ENCODE measurements at regions not wholly inside any gene's neighbourhood (a gene's known extent, or its start where the extent isn't known, plus 50 kb on each side); places are given as distances from the start of the nearest gene placed in this dataset.

- Histone ChIP-seq H4K20me1 (ENCODE audit: insufficient read depth, low read length) (no peaks in the 10 kb centered on the region), H2AFZ (ENCODE audit: low read length) (no peak overlapping the region), H3K9me3 (ENCODE audit: low read depth, low read length) (no peaks in the 10 kb centered on the region), H3K79me2 (ENCODE audit: insufficient read depth, low read length) (no peaks in the 10 kb centered on the region), H3K27ac (ENCODE audit: low read depth, low read length) (no peak overlapping the region), H3K4me1 (ENCODE audit: insufficient read depth, low read length) (no peaks in the 10 kb centered on the region), H3K36me3 (ENCODE audit: insufficient read depth, low read length) (no peaks in the 10 kb centered on the region), H3K27me3 (ENCODE audit: insufficient read depth, low read length) (no peaks in the 10 kb centered on the region), H3K4me3 (ENCODE audit: insufficient read depth, low read length) (no peak overlapping the region), H3K4me2 (ENCODE audit: insufficient read depth, low read length) (no peak overlapping the region)
- TF ChIP-seq, protein P1, sequence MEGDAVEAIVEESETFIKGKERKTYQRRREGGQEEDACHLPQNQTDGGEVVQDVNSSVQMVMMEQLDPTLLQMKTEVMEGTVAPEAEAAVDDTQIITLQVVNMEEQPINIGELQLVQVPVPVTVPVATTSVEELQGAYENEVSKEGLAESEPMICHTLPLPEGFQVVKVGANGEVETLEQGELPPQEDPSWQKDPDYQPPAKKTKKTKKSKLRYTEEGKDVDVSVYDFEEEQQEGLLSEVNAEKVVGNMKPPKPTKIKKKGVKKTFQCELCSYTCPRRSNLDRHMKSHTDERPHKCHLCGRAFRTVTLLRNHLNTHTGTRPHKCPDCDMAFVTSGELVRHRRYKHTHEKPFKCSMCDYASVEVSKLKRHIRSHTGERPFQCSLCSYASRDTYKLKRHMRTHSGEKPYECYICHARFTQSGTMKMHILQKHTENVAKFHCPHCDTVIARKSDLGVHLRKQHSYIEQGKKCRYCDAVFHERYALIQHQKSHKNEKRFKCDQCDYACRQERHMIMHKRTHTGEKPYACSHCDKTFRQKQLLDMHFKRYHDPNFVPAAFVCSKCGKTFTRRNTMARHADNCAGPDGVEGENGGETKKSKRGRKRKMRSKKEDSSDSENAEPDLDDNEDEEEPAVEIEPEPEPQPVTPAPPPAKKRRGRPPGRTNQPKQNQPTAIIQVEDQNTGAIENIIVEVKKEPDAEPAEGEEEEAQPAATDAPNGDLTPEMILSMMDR (IDR thresholded peaks at IDR 0.05; ENCODE audit: extremely low read depth, low read depth, low read length): no peak
- DNase-seq (ENCODE audit: insufficient read length, low spot score, missing footprints): no peak
Measured at GRCh38 chr1:187958207-187958606, 1129.5 kb downstream of the PLA2G4A start.

- TF ChIP-seq, protein P1 (IDR thresholded peaks at IDR 0.05; ENCODE audit: extremely low read depth, low read depth, low read length): no peak
- no peaks in the 10 kb centered on the region for H3K27me3 ChIP-seq (ENCODE audit: insufficient read depth, low read length)
- H3K4me2 ChIP-seq (ENCODE audit: insufficient read depth, low read length): no peak overlapping the region
- no peak for DNase-seq (ENCODE audit: insufficient read length, low spot score, missing footprints)
- no peaks in the 10 kb centered on the region for H3K4me1 ChIP-seq (ENCODE audit: insufficient read depth, low read length)
- no peak overlapping the region for H3K4me3 ChIP-seq (ENCODE audit: insufficient read depth, low read length)
- no peaks in the 10 kb centered on the region for H3K79me2 ChIP-seq (ENCODE audit: insufficient read depth, low read length)
- no peak overlapping the region for H2AFZ ChIP-seq (ENCODE audit: low read length)
- no peaks in the 10 kb centered on the region for H3K9me3 ChIP-seq (ENCODE audit: low read depth, low read length)
- H3K36me3 ChIP-seq (ENCODE audit: insufficient read depth, low read length): no peaks in the 10 kb centered on the region
- no peak overlapping the region for H3K27ac ChIP-seq (ENCODE audit: low read depth, low read length)
- H4K20me1 ChIP-seq (ENCODE audit: insufficient read depth, low read length): no peaks in the 10 kb centered on the region
Measured at GRCh38 chr1:187959062-187959461, 1130.3 kb downstream of the PLA2G4A start.

DNA sequence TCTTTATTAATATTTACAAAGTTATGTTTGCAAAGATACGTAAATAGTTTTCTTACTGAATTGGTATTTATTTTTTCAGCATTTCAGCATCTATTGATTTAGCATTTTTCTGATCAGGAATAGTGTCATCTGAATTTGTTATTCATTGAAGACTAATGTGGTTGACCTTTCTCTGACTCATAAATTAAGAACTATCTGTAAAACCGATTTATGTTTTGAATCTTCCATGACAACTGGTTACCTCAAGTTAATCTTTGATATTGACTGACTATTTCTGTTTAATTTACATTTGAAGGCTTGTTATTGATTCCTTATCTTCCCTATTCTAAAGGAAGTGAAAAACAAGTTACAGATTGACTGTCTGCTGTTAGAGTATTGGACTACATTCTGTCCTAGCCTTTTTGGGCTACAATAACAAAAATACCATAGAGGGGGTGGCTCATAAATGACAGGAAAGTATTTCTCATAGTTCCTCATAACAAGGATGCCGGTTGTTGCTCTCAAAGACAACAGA is 1131.4 kb downstream of the PLA2G4A start:
- no peaks in the 10 kb centered on the region for H3K36me3 ChIP-seq (ENCODE audit: insufficient read depth, low read length)
- no peak overlapping the region for H3K4me3 ChIP-seq (ENCODE audit: insufficient read depth, low read length)
- H3K9me3 ChIP-seq (ENCODE audit: low read depth, low read length): no peaks in the 10 kb centered on the region
- H3K27ac ChIP-seq (ENCODE audit: low read depth, low read length): no peak overlapping the region
- no peaks in the 10 kb centered on the region for H3K79me2 ChIP-seq (ENCODE audit: insufficient read depth, low read length)
- no peaks in the 10 kb centered on the region for H3K27me3 ChIP-seq (ENCODE audit: insufficient read depth, low read length)
- no peaks in the 10 kb centered on the region for H3K4me1 ChIP-seq (ENCODE audit: insufficient read depth, low read length)
- DNase-seq (ENCODE audit: insufficient read length, low spot score, missing footprints): no peak
- H2AFZ ChIP-seq (ENCODE audit: low read length): no peak overlapping the region
- no peaks in the 10 kb centered on the region for H4K20me1 ChIP-seq (ENCODE audit: insufficient read depth, low read length)
- no peak overlapping the region for H3K4me2 ChIP-seq (ENCODE audit: insufficient read depth, low read length)
- TF ChIP-seq, protein P1 (IDR thresholded peaks at IDR 0.05; ENCODE audit: extremely low read depth, low read depth, low read length): no peak

DNA sequence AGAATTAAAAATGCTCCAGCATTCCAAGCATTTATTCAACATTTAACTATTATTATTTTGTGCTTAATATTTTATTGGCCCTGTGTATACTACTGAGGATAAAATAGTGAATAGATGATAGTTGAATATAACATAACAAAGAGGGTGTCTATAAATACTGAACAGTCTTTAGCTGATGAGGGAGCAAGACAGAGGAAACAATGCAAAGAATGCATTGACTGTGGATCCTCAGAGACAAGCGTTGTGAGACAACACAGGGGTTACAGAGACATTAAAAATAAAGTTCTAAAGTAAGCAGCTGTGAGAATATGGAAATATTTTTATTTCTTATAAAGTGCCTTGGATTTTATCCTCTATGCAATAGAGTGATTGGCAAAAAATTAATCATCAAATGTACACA is 1133.1 kb downstream of the PLA2G4A start:
- H2AFZ ChIP-seq (ENCODE audit: low read length): no peak overlapping the region
- H3K4me1 ChIP-seq (ENCODE audit: insufficient read depth, low read length): no peaks in the 10 kb centered on the region
- no peaks in the 10 kb centered on the region for H4K20me1 ChIP-seq (ENCODE audit: insufficient read depth, low read length)
- H3K27me3 ChIP-seq (ENCODE audit: insufficient read depth, low read length): no peaks in the 10 kb centered on the region
- no peak overlapping the region for H3K4me3 ChIP-seq (ENCODE audit: insufficient read depth, low read length)
- H3K36me3 ChIP-seq (ENCODE audit: insufficient read depth, low read length): no peaks in the 10 kb centered on the region
- no peaks in the 10 kb centered on the region for H3K9me3 ChIP-seq (ENCODE audit: low read depth, low read length)
- DNase-seq (ENCODE audit: insufficient read length, low spot score, missing footprints): no peak
- no peak overlapping the region for H3K4me2 ChIP-seq (ENCODE audit: insufficient read depth, low read length)
- no peaks in the 10 kb centered on the region for H3K79me2 ChIP-seq (ENCODE audit: insufficient read depth, low read length)
- H3K27ac ChIP-seq (ENCODE audit: low read depth, low read length): no peak overlapping the region
- TF ChIP-seq, protein P1 (IDR thresholded peaks at IDR 0.05; ENCODE audit: extremely low read depth, low read depth, low read length): no peak
